ENCODE measurements at regions not wholly inside any gene's neighbourhood (a gene's known extent, or its start where the extent isn't known, plus 50 kb on each side); places are given as distances from the start of the nearest gene placed in this dataset.
"Not testable (repeated sequence)": the region's sequence is repeated elsewhere in the genome, so short reads cannot be mapped to it uniquely, and the experiment has no call there.

- CTCF ChIA-PET = no interaction called here
- Mint-ChIP-seq H3K4me3 (no peak overlapping the region), H3K4me1 (ENCODE audit: low read depth) (no peaks in the 10 kb centered on the region), H3K27ac (no peak overlapping the region), H3K27me3 (peaks cover under 1% of the 10 kb centered on the region), H3K36me3 (no peaks in the 10 kb centered on the region), H3K9me3 (no peaks in the 10 kb centered on the region)
- intact Hi-C loops (cut with micrococcal nuclease) = no loop called here
- DNase-seq = no peak
- POLR2A ChIA-PET = no interaction called here
Observed at GRCh38 chr2:3033315-3033714, 344.3 kb downstream of the EIPR1 start.

DNA sequence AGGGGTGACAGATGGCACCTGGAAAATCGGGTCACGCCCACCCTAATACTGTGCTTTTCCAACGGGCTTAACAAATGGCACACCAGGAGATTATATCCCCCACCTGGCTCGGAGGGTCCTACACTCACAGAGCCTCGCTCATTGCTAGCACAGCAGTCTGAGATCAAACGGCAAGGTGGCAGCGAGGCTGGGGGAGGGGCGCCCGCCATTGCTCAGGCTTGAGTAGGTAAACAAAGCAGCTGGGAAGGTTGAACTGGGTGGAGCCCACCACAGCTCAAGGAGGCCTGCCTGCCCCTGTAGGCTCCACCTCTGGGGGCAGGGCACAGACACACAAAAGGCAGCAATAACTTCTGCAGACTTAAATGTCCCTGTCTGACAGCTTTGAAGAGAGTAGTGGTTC lies 346.8 kb downstream of the EIPR1 start:
- intact Hi-C loops (cut with micrococcal nuclease); DNase-seq; H3K36me3 Mint-ChIP-seq; H3K9me3 Mint-ChIP-seq; POLR2A ChIA-PET; H3K27ac Mint-ChIP-seq; CTCF ChIA-PET; H3K4me1 Mint-ChIP-seq (ENCODE audit: low read depth); H3K4me3 Mint-ChIP-seq; H3K27me3 Mint-ChIP-seq: not testable (repeated sequence)

GRCh38 chr2:3025984-3026383 lies 351.6 kb downstream of the EIPR1 start:
- Mint-ChIP-seq H3K27me3 (peaks cover 1% of the 10 kb centered on the region), H3K4me3 (no peak overlapping the region), H3K9me3 (no peaks in the 10 kb centered on the region), H3K4me1 (ENCODE audit: low read depth) (no peaks in the 10 kb centered on the region), H3K27ac (no peak overlapping the region), H3K36me3 (no peaks in the 10 kb centered on the region)
- CTCF ChIA-PET = no interaction called here
- intact Hi-C loops (cut with micrococcal nuclease) = no loop called here
- no peak for DNase-seq
- POLR2A ChIA-PET = no interaction called here

- no peaks in the 10 kb centered on the region for H3K9me3 Mint-ChIP-seq
- intact Hi-C loops (cut with micrococcal nuclease) = no loop called here
- H3K36me3 Mint-ChIP-seq = no peaks in the 10 kb centered on the region
- H3K27ac Mint-ChIP-seq = no peak overlapping the region
- H3K27me3 Mint-ChIP-seq = peaks cover 1% of the 10 kb centered on the region
- ChIA-PET POLR2A (no interaction called here), CTCF (no interaction called here)
- H3K4me1 Mint-ChIP-seq (ENCODE audit: low read depth) = no peaks in the 10 kb centered on the region
- no peak overlapping the region for H3K4me3 Mint-ChIP-seq
- no peak for DNase-seq
Observed at GRCh38 chr2:3025261-3025660, 352.4 kb downstream of the EIPR1 start.

DNA sequence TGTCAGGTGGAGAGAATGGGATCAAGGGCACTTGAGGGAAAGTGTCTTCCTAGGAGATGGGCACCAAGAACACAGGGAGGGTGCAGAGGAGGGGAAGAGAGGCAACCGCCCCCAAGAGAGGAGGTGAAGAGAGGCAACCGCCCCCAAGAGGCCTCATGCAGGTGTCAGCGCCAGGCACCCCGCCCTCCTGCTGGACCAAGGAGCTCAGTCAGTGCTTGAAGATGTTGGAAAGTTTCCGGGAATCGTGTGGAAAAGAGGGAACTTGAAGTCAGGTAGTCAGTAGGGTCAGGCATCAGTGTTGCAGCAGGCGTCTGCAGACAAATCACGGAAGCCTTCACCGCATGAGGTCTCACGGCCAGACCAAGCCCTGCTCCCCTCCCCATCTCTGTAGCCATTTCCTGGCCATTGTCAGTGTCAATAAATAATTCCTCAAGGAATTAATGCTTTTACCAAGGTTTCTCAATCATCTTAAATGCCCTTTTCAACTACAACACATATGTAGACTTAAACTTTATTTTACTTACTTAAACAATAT lies 353.1 kb downstream of the EIPR1 start:
- no peaks in the 10 kb centered on the region for H3K4me1 Mint-ChIP-seq (ENCODE audit: low read depth)
- H3K27me3 Mint-ChIP-seq = peaks cover 1% of the 10 kb centered on the region
- ChIA-PET CTCF (no interaction called here), POLR2A (no interaction called here)
- H3K27ac Mint-ChIP-seq = no peak overlapping the region
- H3K9me3 Mint-ChIP-seq = no peaks in the 10 kb centered on the region
- intact Hi-C loops (cut with micrococcal nuclease) = no loop called here
- no peaks in the 10 kb centered on the region for H3K36me3 Mint-ChIP-seq
- H3K4me3 Mint-ChIP-seq = no peak overlapping the region
- no peak for DNase-seq

DNA sequence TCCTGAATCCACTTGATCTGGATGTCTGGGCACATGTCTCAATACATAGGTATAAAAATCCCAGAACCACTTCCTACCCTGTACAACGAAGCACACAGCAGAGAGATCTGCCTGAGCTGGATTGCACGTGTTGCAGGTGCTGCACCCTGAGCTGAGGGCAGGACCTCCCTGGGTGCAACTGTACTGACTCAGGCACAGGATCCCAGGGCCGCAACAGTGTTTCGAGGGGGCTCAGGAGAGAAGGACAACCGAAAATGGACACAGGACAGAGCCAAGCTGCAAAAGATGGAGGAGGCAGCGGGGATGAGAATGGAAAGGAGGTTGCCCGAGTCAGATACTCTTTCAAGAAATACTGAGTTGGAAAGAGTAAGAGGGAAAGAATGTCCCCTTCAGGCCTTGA lies 354.1 kb downstream of the EIPR1 start:
- DNase-seq = no peak
- CTCF ChIA-PET = no interaction called here
- Mint-ChIP-seq H3K36me3 (no peaks in the 10 kb centered on the region), H3K27ac (no peak overlapping the region), H3K9me3 (peaks cover under 1% of the 10 kb centered on the region), H3K4me3 (no peak overlapping the region), H3K27me3 (peaks cover 1% of the 10 kb centered on the region), H3K4me1 (ENCODE audit: low read depth) (no peaks in the 10 kb centered on the region)
- intact Hi-C loops (cut with micrococcal nuclease) = no loop called here
- POLR2A ChIA-PET = no interaction called here

DNA sequence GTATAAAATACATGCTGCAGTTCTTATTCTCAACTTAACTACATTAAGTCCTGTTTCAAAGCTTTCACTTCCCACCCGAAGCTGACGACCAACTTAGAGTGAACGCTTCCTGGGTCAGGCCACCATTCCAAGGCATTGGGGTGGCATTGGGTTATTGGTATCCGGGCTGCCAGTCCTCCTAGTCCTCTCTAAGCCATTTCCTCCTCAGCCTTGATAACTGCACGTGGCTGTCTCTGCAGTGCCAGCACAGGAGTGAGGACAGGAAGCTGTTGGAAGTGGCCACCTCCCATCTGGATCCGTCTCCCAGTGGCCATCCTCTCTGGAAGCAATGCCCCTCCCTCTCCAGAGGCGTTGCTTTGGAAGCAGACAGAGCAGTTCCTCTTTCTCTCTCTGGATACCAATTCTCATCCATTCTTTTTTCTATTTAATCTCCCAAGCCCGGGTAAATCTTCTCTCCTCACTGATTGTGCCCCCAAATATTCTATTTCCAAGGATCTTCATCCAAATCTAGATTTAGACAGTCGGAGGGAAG lies 354.7 kb downstream of the EIPR1 start:
- Mint-ChIP-seq H3K4me1 (ENCODE audit: low read depth) (no peaks in the 10 kb centered on the region), H3K4me3 (no peak overlapping the region), H3K27ac (no peak overlapping the region), H3K36me3 (no peaks in the 10 kb centered on the region), H3K9me3 (peaks cover 3% of the 10 kb centered on the region), H3K27me3 (peaks cover 3% of the 10 kb centered on the region)
- ChIA-PET POLR2A (no interaction called here), CTCF (no interaction called here)
- intact Hi-C loops (cut with micrococcal nuclease) = no loop called here
- no peak for DNase-seq

- H3K9me3 Mint-ChIP-seq = peaks cover 3% of the 10 kb centered on the region
- H3K27me3 Mint-ChIP-seq = peaks cover 3% of the 10 kb centered on the region
- ChIA-PET CTCF (no interaction called here), POLR2A (no interaction called here)
- no peak for DNase-seq
- H3K4me3 Mint-ChIP-seq = no peak overlapping the region
- no peaks in the 10 kb centered on the region for H3K4me1 Mint-ChIP-seq (ENCODE audit: low read depth)
- intact Hi-C loops (cut with micrococcal nuclease) = no loop called here
- H3K36me3 Mint-ChIP-seq = no peaks in the 10 kb centered on the region
- H3K27ac Mint-ChIP-seq = no peak overlapping the region
Observed at GRCh38 chr2:3021720-3022119, 355.9 kb downstream of the EIPR1 start.

DNA sequence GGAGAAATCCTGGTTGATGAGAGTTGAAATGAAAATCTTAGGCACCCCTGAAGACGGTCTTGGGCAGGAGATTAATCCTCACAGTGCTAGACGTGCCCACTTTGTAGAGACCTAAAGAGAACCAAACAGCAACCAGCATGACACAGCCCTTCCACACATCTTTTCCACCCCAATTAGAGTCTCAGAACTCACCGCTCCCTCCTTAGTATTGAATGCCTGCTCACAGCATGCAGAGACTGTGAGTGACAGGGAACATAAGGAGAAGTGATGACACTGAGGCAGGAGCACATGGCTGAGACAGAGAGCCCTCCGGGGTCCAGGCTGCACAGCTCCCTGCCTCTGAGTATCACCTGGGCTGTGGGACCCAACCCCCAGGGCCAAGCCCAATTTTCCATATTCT lies 367.6 kb downstream of the EIPR1 start:
- no peak overlapping the region for H3K4me3 Mint-ChIP-seq
- intact Hi-C loops (cut with micrococcal nuclease) = no loop called here
- H3K27me3 Mint-ChIP-seq = peaks cover 27% of the 10 kb centered on the region
- no peaks in the 10 kb centered on the region for H3K4me1 Mint-ChIP-seq (ENCODE audit: low read depth)
- no peak overlapping the region for H3K27ac Mint-ChIP-seq
- H3K36me3 Mint-ChIP-seq = no peaks in the 10 kb centered on the region
- CTCF ChIA-PET = no interaction called here
- POLR2A ChIA-PET = no interaction called here
- no peak for DNase-seq
- peaks cover 9% of the 10 kb centered on the region for H3K9me3 Mint-ChIP-seq

DNA sequence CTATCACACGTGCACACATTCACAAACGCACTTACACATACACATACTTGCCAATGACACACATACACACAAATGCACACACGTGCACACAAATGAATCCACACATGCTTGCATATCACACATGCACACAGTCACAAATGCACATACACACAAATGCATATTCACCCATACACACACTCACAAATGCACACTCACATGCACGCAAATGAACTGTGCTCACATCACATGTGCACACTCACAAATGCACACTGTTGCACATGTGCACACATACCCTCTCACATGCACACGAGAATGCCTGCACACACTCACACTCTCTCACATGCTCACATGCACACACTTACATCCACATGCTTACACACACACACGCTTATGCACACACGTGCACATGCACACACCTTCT lies 368.1 kb downstream of the EIPR1 start:
- CTCF ChIA-PET = no interaction called here
- no peaks in the 10 kb centered on the region for H3K4me1 Mint-ChIP-seq (ENCODE audit: low read depth)
- H3K27ac Mint-ChIP-seq = no peak overlapping the region
- H3K27me3 Mint-ChIP-seq = peaks cover 27% of the 10 kb centered on the region
- no peak overlapping the region for H3K4me3 Mint-ChIP-seq
- intact Hi-C loops (cut with micrococcal nuclease) = no loop called here
- no peak for DNase-seq
- POLR2A ChIA-PET = no interaction called here
- H3K36me3 Mint-ChIP-seq = no peaks in the 10 kb centered on the region
- H3K9me3 Mint-ChIP-seq = peaks cover 9% of the 10 kb centered on the region

- Mint-ChIP-seq H3K4me3 (no peak overlapping the region), H3K36me3 (no peaks in the 10 kb centered on the region), H3K9me3 (peaks cover 9% of the 10 kb centered on the region), H3K27me3 (peaks cover 27% of the 10 kb centered on the region), H3K27ac (no peak overlapping the region), H3K4me1 (ENCODE audit: low read depth) (no peaks in the 10 kb centered on the region)
- CTCF ChIA-PET = no interaction called here
- no peak for DNase-seq
- intact Hi-C loops (cut with micrococcal nuclease) = no loop called here
- POLR2A ChIA-PET = no interaction called here
Observed at GRCh38 chr2:3009005-3009404, 368.6 kb downstream of the EIPR1 start.

GRCh38 chr2:3008561-3008960 lies 369.1 kb downstream of the EIPR1 start:
- Mint-ChIP-seq H3K27ac (no peak overlapping the region), H3K27me3 (peaks cover 27% of the 10 kb centered on the region), H3K9me3 (peaks cover 7% of the 10 kb centered on the region), H3K4me3 (no peak overlapping the region), H3K4me1 (ENCODE audit: low read depth) (no peaks in the 10 kb centered on the region), H3K36me3 (no peaks in the 10 kb centered on the region)
- ChIA-PET POLR2A (no interaction called here), CTCF (no interaction called here)
- intact Hi-C loops (cut with micrococcal nuclease) = no loop called here
- DNase-seq = no peak

- peaks cover 24% of the 10 kb centered on the region for H3K27me3 Mint-ChIP-seq
- CTCF ChIA-PET = no interaction called here
- DNase-seq = no peak
- H3K27ac Mint-ChIP-seq = no peak overlapping the region
- POLR2A ChIA-PET = no interaction called here
- no peaks in the 10 kb centered on the region for H3K9me3 Mint-ChIP-seq
- H3K4me1 Mint-ChIP-seq (ENCODE audit: low read depth) = no peaks in the 10 kb centered on the region
- no peaks in the 10 kb centered on the region for H3K36me3 Mint-ChIP-seq
- H3K4me3 Mint-ChIP-seq = no peak overlapping the region
- intact Hi-C loops (cut with micrococcal nuclease) = no loop called here
Observed at GRCh38 chr2:3007135-3007534, 370.5 kb downstream of the EIPR1 start.

Measured in activated CD4-positive, alpha-beta memory T cell treated with anti-CD3 and anti-CD28 coated beads for 36 hours (primary cell).